ENCODE measurements at regions not wholly inside any gene's neighbourhood (a gene's known extent, or its start where the extent isn't known, plus 50 kb on each side); places are given as distances from the start of the nearest gene placed in this dataset.

- Mint-ChIP-seq H3K27me3 (ENCODE audit: low read depth) (no peaks in the 10 kb centered on the region), H3K4me1 (ENCODE audit: low read depth) (peaks cover 27% of the 10 kb centered on the region), H3K9me3 (ENCODE audit: low read depth) (no peaks in the 10 kb centered on the region), H3K27ac (ENCODE audit: unreplicated experiment) (peak overlapping the region; percentile 24), H3K36me3 (ENCODE audit: low read depth) (no peaks in the 10 kb centered on the region), H3K4me3 (ENCODE audit: unreplicated experiment) (no peak overlapping the region)
- no peak for TF ChIP-seq CTCF (IDR thresholded peaks at IDR 0.05)
- no peak for DNase-seq (ENCODE audit: low spot score)
Measured at GRCh38 chr6:12392490-12392889, 102.3 kb downstream of the EDN1 start.

- no peak for DNase-seq (ENCODE audit: low spot score)
- peaks cover 32% of the 10 kb centered on the region for H3K4me1 Mint-ChIP-seq (ENCODE audit: low read depth)
- H3K9me3 Mint-ChIP-seq (ENCODE audit: low read depth) = no peaks in the 10 kb centered on the region
- no peaks in the 10 kb centered on the region for H3K27me3 Mint-ChIP-seq (ENCODE audit: low read depth)
- no peaks in the 10 kb centered on the region for H3K36me3 Mint-ChIP-seq (ENCODE audit: low read depth)
- H3K27ac Mint-ChIP-seq (ENCODE audit: unreplicated experiment) = peak overlapping the region; percentile 22
- H3K4me3 Mint-ChIP-seq (ENCODE audit: unreplicated experiment) = no peak overlapping the region
- TF ChIP-seq CTCF (IDR thresholded peaks at IDR 0.05) = no peak
Measured at GRCh38 chr6:12393100-12393499, 102.9 kb downstream of the EDN1 start.

GRCh38 chr6:12394170-12394569 lies 104.0 kb downstream of the EDN1 start:
- peaks cover 32% of the 10 kb centered on the region for H3K4me1 Mint-ChIP-seq (ENCODE audit: low read depth)
- peaks cover 3% of the 10 kb centered on the region for H3K9me3 Mint-ChIP-seq (ENCODE audit: low read depth)
- H3K27ac Mint-ChIP-seq (ENCODE audit: unreplicated experiment) = no peak overlapping the region

GRCh38 chr6:12395898-12396297 lies 105.7 kb downstream of the EDN1 start:
- Mint-ChIP-seq H3K4me1 (ENCODE audit: low read depth) (peaks cover 28% of the 10 kb centered on the region), H3K27ac (ENCODE audit: unreplicated experiment) (no peak overlapping the region), H3K27me3 (ENCODE audit: low read depth) (no peaks in the 10 kb centered on the region), H3K9me3 (ENCODE audit: low read depth) (peaks cover 15% of the 10 kb centered on the region), H3K36me3 (ENCODE audit: low read depth) (no peaks in the 10 kb centered on the region), H3K4me3 (ENCODE audit: unreplicated experiment) (no peak overlapping the region)
- no peak for DNase-seq (ENCODE audit: low spot score)
- TF ChIP-seq CTCF (IDR thresholded peaks at IDR 0.05) = peak; percentile 75

More at GRCh38 chr6:12394170-12394569, 104.0 kb downstream of the EDN1 start:
- H3K36me3 Mint-ChIP-seq (ENCODE audit: low read depth) = no peaks in the 10 kb centered on the region
- TF ChIP-seq CTCF (IDR thresholded peaks at IDR 0.05) = no peak
- H3K27me3 Mint-ChIP-seq (ENCODE audit: low read depth) = no peaks in the 10 kb centered on the region
- no peak for DNase-seq (ENCODE audit: low spot score)
- no peak overlapping the region for H3K4me3 Mint-ChIP-seq (ENCODE audit: unreplicated experiment)

- H3K27me3 Mint-ChIP-seq (ENCODE audit: low read depth) = no peaks in the 10 kb centered on the region
- H3K4me1 Mint-ChIP-seq (ENCODE audit: low read depth) = peaks cover 35% of the 10 kb centered on the region
- peak overlapping the region; percentile 37 for H3K27ac Mint-ChIP-seq (ENCODE audit: unreplicated experiment)
- TF ChIP-seq CTCF (IDR thresholded peaks at IDR 0.05) = no peak
- no peaks in the 10 kb centered on the region for H3K36me3 Mint-ChIP-seq (ENCODE audit: low read depth)
- no peak overlapping the region for H3K4me3 Mint-ChIP-seq (ENCODE audit: unreplicated experiment)
- peaks cover 15% of the 10 kb centered on the region for H3K9me3 Mint-ChIP-seq (ENCODE audit: low read depth)
- no peak for DNase-seq (ENCODE audit: low spot score)
Measured at GRCh38 chr6:12401200-12401599, 111.0 kb downstream of the EDN1 start.
